HEK293 (cell line): ENCODE measurements at regions not wholly inside any gene's neighbourhood (a gene's known extent, or its start where the extent isn't known, plus 50 kb on each side); places are given as distances from the start of the nearest gene placed in this dataset.

Source experiments
- SALL2 ChIP-seq: fragments of 450-650 bp; formaldehyde crosslinking; IDR thresholded peaks from 2 replicates; pipeline ENCODE4 v1.5.0; 2017; ENCODE audit warnings: missing biosample characterization, mild to moderate bottlenecking, missing genetic modification characterization, borderline replicate concordance
- ZBTB7A ChIP-seq: fragments of 450-650 bp; formaldehyde crosslinking; IDR thresholded peaks from 2 replicates; pipeline ENCODE4 v1.5.1; 2016; ENCODE audit warnings: low read depth, missing biosample characterization, missing genetic modification characterization
- ZNF23 ChIP-seq: fragments of 450-650 bp; formaldehyde crosslinking; IDR thresholded peaks from 2 replicates; pipeline ENCODE4 v1.5.1; 2016; ENCODE audit warnings: missing biosample characterization, missing genetic modification characterization, borderline replicate concordance
- ZNF529 ChIP-seq: fragments of 450-650 bp; formaldehyde crosslinking; IDR thresholded peaks from 2 replicates; pipeline ENCODE4 v1.5.1; 2017; ENCODE audit warnings: missing genetic modification characterization, missing biosample characterization; ENCODE audit not compliant: insufficient replicate concordance
- ZNF621 ChIP-seq: fragments of 450-650 bp; formaldehyde crosslinking; IDR thresholded peaks from 2 replicates; pipeline ENCODE4 v1.5.1; 2017; ENCODE audit warnings: missing biosample characterization, missing genetic modification characterization
- TF ChIP-seq, protein P1 (sequence below): fragments of 450-650 bp; formaldehyde crosslinking; IDR thresholded peaks from 2 replicates; pipeline ENCODE4 v1.5.1; 2016; ENCODE audit warnings: missing biosample characterization, missing genetic modification characterization
- TF ChIP-seq, protein P2 (sequence below): fragments of 450-650 bp; formaldehyde crosslinking; IDR thresholded peaks from 2 replicates; pipeline ENCODE4; 2016; ENCODE audit warnings: missing biosample characterization, missing genetic modification characterization
- TF ChIP-seq, protein P3 (sequence below): fragments of 450-650 bp; formaldehyde crosslinking; IDR thresholded peaks from 2 replicates; pipeline ENCODE4 v1.5.1; 2016; ENCODE audit warnings: missing biosample characterization, missing genetic modification characterization, low read depth

DNA sequence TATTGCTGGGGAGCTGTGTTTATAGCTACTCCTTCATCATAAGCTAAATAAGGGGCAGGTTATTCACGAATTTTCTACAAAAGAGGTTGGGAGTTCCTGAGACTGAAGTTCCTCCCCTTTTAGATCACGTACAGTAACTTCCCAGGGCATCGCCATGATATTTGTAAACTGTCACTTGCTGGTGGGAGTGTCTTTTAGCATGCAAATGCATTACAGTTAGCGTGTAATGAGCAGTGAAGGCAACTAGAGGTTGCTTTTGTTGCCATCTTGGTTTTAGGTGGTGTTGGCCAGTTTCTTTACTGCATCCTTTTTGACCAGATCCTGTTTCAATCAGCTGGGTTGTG is 64.4 kb downstream of the IL12A start:
- TF ChIP-seq, protein P1, sequence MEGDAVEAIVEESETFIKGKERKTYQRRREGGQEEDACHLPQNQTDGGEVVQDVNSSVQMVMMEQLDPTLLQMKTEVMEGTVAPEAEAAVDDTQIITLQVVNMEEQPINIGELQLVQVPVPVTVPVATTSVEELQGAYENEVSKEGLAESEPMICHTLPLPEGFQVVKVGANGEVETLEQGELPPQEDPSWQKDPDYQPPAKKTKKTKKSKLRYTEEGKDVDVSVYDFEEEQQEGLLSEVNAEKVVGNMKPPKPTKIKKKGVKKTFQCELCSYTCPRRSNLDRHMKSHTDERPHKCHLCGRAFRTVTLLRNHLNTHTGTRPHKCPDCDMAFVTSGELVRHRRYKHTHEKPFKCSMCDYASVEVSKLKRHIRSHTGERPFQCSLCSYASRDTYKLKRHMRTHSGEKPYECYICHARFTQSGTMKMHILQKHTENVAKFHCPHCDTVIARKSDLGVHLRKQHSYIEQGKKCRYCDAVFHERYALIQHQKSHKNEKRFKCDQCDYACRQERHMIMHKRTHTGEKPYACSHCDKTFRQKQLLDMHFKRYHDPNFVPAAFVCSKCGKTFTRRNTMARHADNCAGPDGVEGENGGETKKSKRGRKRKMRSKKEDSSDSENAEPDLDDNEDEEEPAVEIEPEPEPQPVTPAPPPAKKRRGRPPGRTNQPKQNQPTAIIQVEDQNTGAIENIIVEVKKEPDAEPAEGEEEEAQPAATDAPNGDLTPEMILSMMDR (tag by site-specific recombination) = no peak
- no peak for TF ChIP-seq ZNF529 (tag by site-specific recombination)
- TF ChIP-seq ZBTB7A (tag by site-specific recombination) = no peak
- TF ChIP-seq ZNF23 (tag by site-specific recombination) = no peak
- TF ChIP-seq, protein P2, sequence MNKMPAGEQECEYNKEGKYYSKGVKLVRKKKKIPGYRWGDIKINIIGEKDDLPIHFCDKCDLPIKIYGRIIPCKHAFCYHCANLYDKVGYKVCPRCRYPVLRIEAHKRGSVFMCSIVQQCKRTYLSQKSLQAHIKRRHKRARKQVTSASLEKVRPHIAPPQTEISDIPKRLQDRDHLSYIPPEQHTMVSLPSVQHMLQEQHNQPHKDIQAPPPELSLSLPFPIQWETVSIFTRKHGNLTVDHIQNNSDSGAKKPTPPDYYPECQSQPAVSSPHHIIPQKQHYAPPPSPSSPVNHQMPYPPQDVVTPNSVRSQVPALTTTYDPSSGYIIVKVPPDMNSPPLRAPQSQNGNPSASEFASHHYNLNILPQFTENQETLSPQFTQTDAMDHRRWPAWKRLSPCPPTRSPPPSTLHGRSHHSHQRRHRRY = no peak
- no peak for TF ChIP-seq SALL2 (tag by site-specific recombination)
- no peak for TF ChIP-seq ZNF621 (tag by site-specific recombination)
- TF ChIP-seq, protein P3, sequence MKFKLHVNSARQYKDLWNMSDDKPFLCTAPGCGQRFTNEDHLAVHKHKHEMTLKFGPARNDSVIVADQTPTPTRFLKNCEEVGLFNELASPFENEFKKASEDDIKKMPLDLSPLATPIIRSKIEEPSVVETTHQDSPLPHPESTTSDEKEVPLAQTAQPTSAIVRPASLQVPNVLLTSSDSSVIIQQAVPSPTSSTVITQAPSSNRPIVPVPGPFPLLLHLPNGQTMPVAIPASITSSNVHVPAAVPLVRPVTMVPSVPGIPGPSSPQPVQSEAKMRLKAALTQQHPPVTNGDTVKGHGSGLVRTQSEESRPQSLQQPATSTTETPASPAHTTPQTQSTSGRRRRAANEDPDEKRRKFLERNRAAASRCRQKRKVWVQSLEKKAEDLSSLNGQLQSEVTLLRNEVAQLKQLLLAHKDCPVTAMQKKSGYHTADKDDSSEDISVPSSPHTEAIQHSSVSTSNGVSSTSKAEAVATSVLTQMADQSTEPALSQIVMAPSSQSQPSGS (tag by site-specific recombination) = no peak
